Right forelimb (tissue), 1 donor: ENCODE measurements at regions not wholly inside any gene's neighbourhood (a gene's known extent, or its start where the extent isn't known, plus 50 kb on each side); places are given as distances from the start of the nearest gene placed in this dataset.
"Not testable (repeated sequence)": the region's sequence is repeated elsewhere in the genome, so short reads cannot be mapped to it uniquely, and the experiment has no call there.

Experiments used
- DNase-seq: peaks from one replicate; pipeline ENCODE4 v3.0.0-alpha.2; 2018

DNA sequence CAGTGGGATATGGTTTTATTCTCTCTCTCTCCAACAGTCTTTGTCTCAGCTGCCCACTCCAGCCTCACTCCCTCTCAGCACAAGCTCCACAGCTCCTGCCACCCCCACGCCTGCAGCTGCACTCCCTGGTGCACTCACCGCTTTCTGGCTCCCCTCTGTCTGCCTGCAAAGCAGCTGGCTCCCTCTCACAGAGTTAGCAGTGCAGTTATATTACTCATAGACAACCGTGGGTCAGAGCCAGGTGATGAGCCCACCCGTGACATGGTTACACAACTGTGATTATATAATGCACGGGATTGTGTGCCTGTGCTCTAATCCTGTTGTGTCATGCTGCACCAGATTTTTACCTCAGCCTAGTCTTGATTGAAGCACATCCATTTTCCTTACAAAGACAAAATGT, 276.9 kb upstream of the CHAC2 start:
- DNase-seq, result peak; percentile 44

DNA sequence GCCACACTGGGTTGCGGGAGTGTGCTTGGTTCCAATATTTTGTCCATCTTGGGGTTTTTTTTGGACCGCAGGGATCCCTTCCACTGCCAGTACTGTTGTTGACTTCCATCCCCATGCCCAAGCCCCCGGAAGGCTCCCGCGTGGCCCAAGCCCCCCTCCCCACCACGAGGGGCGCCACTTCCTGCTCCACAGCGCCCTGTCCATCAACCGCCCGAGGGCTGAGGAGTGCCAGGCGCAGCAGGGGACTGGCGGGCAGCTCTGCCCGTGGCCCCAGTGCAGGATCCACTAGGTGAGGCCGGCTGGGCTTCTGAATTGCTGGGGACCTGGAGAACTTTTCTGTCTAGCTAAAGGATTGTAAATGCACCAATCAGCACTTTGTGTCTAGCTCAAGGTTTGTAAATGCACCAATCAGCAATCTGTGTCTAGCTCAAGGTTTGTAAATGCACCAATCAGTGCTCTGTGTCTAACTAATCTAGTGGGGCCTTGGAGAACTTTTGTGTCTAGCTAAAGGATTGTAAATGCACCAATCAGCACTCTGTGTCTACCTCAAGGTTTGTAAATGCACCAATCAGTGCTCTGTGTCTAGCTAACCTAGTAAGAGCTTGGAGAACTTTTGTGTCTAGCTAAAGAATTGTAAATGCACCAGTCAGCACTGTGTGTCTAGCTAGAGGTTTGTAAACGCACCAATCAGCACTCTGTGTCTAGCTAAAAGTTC, 281.3 kb upstream of the CHAC2 start:
- DNase-seq, result not testable (repeated sequence)

DNA sequence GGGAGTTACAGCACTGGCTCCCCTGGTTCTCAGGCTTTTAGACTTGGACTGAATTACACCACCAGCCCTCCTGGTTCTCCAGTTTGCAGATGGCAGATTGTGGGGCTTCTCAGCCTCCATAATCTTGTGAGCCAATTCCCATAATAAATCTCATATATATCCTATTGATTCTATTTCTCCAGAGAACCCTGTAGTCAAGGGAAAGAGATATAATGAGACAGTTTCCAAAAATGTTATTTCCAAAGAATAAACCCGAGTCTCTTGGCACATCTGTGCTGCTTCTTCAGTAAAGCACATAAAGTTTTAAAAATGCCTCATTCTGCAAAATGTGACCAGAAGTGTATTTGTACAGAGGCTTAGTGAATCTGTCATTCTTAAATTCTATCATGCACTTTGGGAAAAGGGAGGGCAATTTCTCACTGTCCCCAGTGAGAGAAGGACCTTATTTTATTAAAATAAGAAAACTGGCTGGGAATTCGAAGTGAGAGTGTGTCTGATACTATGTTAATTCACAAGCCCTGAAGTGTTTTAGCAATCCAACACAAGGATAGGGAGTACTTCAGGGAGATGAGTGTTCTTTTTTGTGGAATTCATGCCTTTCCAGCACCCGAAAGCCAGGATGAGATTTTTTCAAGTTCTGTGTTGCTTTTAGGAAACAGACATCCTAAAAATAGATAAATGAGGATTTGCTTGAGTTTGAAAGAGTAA, 282.4 kb upstream of the CHAC2 start:
- DNase-seq, result no peak

DNA sequence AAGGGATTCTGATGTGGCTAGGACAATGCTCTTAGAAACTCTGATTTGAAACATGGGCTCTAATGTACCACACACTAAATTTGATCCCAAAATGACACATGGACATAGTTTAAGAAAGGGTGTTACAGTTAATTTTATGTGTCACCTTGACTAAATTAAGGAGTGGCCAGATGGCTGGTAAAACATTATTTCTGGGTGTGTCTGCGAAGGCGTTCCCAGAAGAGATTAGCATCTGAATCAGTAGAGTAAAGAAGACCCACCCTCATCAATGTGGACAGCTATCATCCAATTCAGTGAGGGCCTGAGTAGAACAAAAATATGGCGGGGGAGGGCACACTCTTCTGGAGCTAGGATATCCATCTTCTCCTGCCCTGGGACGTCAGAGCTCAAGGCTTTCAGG, 283.1 kb upstream of the CHAC2 start:
- DNase-seq, result no peak

DNA sequence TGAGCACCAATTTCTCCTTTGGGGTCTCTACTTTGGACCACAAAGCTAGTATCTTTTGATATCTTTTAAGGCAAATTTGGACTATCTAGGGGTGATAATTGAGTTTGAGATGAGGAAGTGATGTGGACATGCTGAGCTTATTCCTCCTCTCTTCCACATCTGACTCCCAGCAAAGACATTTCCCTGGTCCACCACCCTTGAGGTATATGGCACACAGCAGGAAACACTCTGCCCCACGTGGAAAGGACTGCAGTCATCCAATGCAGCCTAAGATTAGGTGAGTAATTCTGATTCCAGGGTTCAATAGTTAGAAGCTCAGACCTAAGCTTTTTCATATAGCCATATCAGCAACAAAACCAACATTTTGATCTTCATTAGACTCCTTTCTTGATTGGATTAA, 290.1 kb upstream of the CHAC2 start:
- no peak for DNase-seq

DNA sequence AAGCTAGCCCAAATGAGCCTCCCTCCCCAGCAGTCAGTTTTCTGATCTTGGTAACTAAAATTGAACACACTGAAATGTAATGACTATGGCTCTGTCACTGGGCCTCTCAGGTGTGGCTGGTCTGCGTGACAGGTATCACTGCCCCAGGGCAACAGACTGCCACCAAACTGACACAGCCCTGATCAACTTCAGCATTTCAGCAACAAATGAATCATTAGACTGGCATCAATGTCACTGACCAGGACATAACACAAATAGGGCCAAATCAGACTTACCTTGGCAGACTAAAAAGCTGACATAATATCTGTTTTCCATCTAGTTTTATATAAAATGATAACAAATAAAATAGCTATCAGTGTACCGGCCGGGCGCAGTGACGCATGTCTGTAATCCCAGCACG, 290.8 kb upstream of the CHAC2 start:
- DNase-seq, result no peak

DNA sequence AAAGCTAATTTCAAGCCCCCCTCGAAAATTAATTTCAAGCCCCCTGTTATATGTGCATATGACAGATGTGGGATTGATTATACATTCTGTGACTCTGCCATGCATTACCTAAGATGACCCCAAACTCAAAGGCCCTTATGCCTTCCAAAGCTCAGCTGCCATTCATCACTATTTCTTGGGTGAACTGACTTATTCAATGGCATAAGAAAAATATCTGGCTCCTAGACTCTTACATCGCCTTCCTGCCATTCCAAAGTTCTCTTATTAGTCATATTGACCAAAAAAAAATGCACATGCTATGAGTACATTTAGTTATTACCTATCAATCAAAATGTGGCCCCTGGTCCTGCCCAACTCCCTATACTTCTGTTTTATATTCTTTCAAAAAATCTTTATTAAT, 291.8 kb upstream of the CHAC2 start:
- DNase-seq, result no peak

DNA sequence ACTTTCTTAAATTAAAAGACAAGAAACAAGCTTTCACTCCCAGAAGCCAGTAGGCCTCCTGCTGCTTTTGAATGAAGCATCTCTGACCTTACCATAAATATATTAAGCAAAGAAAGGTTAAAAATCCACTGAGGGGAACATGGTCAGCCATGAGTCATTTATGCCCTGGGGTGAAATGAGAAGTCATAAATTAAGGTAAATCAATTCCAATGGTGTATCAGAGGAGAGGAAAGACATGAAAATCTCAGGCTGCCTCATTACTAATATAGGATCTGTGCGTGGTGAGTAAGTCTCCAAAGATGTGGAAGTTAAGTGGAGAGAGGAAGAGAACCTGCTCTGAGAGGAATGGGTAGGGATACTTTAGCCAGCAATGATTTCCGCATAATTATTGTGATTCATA, 292.3 kb upstream of the CHAC2 start:
- no peak for DNase-seq

DNA sequence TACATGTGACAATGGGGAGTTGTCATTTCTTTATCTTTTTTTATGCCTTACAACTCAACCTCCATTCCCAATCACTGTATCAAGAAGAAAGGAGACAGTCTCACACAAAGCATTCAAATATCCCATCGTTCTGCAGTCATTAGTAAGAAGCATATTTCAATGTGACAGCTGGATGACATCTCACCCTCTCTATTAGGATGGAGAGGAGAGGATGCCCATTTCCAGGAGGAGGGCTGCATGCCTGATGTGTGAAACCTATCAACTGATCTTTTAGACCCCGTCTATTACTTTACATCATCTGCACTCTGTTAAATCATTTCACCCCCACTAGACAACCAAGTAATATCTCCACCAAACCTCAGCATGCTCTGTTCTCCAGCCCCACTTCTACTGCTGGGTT, 292.7 kb upstream of the CHAC2 start:
- no peak for DNase-seq

DNA sequence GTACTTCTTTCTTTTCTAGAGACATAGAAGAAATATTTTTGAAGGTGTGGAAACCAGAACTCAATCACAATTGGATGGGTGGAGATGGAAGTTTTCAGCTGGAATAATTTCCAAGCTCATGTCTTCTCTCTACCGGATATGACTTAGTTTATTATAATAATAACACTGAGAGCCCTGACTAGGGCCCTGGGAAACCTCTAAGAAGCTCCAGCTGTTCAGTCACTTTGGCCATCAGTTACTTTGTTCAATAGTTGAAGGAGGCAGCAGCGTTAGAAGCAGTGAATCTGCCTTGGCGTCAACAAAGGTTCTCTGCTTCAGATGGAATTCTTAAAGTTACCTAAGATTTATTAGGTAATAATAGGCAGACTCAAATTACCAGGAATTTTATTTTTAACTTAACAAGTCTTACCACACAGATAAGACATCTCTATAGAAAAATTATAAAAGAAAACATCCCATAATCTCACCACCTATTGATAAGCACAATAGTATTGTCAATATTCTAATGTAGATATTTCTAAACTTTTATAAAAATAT, 293.8 kb upstream of the CHAC2 start:
- DNase-seq, result no peak

DNA sequence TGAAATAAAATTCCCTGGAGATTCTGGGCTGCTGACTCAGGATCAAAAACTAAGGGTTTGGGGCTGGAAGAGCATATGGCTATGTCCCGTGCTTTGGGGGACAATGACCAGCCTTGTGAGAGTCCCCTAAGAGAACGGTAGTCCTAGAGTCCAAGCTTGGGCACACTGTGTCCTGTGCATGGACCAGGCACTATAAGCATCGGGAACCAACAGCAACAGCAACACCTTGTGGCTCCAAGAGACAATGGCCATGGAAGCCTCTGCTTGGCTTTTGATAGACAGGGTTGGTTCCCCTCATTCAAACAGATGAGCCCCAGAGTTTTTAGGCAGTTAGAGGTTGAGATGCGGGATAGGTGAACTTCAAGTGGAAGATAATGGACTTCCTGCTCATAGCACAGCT, 294.4 kb upstream of the CHAC2 start:
- DNase-seq, result no peak

DNA sequence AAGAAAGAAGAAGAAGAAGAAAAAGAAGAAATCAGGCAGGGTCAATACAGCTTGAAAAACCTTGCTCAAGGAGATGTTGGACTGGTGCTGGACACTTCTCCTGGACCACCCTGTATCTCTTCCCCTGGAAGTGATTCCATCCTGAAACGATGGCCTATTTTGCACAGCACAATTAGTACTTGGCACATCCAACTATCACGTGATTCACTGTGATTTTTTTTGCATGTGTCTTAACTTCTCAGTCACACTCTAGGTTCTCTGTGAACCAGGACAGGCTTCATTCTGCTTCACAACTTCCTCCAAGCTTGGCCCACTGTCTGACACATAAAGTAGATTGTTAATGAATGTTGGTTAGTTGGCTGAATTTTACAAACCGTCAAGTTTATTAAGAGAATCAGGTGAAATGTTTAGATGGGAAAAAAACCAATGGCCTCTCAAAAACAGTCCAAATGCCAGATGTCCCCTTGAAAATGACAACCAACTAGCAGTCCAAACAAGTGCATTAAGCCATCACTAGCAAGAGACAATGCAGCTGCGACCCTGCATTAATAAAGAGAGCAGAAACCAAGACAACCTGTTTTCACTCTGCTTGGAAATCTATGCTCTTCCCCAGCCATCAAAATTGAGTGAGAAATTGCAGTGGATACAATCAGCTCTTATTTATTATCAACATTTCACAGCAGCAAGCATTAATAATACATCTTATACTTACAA, 300.0 kb upstream of the CHAC2 start:
- DNase-seq, result no peak

DNA sequence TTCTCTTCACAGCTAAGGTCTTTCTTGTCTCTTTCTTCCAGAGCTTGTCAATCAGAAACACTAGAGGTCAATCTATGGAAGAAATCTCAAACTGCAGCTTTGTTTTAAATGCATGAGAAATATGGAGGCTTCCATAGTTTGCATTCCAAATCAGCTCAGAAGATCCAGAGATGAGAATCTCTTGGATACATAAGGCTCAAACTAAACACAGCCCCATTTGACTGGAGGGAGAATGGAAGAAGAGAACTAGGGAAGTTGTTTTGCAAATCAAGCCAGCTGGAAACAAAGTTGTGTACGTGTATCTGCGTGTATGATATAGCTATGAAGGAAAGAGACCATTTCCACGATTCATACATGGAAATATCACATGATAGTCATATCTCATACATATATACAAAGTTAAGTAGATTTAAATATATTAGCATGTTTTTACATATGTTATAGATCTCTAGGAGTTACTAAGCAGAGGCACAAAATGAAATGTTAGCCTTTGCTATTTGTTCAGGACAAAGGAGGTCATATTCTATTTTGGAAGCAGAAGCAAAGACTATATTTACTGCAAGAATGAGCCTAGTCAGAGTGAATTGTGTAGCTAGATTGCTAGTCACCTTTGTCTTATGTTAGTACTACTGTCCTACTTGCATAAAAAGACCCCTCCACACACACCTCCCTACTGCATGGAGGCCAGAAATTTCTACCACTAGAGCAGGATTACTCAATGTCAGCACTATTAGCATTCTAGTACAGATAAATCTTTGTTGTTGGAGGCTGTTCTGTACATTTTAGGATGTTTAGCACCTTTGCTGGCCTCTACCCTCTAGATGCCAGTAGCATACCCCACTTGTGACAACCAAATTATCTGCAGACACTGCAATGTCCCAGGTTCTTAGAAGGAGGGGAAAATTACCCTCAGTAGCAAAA, 303.5 kb upstream of the CHAC2 start:
- no peak for DNase-seq

DNA sequence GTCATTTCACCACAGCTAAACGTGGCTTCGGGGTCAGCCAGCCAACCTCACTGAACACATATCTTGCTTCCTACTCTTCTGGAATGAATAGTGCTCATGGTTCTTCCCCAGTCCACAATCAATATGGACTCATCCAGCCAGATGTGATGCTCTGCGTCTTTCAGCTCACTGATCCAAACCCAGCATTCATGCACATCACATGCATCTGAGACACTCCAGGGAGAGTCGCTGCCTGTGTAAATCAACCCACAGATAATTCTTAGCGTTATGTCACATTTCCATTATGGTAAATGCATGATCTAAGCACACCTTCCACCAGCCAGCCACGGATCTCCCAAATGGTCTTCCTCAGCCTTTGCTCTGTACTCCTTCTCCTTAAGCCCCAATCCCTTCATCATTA, 306.7 kb upstream of the CHAC2 start:
- DNase-seq, result no peak

DNA sequence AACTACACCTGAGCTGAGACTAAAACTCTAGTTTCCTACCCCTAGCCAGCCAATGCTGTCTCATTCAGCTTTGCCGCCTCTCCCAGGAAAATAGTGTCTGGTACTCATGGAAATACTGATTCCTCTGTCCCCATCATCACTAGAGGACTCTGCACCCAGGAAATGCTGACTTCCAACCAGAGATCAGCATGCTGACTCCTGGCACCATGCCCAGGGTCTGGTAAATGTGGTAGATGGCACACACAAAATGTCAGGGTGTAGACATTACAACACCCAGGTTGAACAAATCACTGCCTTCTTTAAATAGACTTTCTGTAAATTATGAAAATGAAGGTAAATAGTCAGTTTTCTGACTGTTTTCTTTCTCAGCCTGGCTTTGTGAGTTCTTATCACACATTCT, 307.3 kb upstream of the CHAC2 start:
- DNase-seq, result no peak

DNA sequence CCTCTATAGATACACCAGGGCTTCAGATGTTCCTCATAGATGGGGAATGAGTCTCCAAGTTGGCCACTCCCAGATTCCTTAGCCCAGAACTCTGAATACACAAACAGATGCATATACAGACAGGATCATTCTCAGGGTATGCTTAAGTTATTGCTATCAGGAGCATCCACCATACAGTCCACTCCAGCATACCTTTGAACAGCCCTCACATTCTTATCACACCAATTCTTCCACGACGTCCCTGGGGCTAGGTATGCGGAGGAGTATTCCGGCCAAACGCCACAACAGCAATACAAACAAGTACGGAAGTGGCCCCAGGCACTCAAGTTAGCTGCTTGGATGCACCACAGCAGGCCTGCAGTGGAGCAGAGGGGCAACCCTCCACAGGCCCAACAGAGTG, 312.5 kb upstream of the CHAC2 start:
- no peak for DNase-seq

DNA sequence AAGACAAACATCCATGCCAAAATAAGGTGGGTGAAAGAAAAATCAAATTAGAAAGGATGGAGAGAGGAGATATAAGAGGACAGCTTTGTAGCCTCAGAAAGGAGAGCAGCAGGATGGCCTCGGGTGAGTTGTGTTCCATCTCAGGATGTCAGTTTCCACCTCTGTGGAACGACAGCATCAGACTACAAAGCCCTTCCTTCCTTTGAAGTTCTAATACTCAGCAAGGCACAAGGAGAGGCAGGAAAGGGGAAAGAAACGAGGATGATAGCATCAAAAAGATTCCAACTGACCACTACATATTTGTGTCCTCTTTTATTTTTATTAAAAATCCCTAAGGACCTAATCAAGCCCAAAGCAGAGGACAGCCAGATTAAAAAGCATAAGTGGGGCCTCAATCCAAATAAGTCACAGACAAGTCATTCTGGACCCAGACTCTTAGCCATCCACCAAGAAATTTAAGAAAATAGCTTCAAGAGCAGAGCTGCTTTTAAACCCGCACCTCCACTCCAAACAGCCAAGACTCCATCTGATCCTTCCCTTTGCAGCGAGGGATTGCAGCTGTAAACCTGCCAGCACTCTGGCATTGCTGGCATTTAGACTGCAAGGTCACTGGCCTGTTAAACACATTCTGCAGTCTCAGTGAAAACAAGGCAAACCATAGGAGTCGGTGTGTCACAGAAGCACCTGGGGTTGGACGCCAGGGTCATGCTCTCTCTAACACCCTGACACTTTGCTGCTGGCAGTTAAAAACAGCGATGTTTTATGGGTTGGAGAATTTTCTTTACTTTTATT, 314.5 kb upstream of the CHAC2 start:
- no peak for DNase-seq

DNA sequence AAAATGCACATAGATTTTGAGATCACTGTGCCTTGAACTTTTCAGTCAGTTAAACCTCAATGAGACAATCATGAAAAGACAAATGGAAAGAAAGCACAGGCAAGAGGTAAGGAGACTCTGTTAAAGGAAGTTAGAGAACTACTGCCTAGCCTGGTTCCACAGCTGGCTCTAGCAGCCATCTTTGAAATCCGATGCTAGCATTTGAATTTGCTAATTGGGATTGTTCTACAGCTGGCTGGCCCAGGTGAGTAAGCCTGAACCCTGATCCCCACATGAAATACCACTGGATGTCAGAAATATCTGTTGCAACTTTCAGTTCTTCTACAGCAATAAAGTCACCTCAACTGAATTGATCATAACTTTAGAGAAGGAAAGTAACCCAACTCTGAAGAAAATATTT, 315.2 kb upstream of the CHAC2 start:
- no peak for DNase-seq

DNA sequence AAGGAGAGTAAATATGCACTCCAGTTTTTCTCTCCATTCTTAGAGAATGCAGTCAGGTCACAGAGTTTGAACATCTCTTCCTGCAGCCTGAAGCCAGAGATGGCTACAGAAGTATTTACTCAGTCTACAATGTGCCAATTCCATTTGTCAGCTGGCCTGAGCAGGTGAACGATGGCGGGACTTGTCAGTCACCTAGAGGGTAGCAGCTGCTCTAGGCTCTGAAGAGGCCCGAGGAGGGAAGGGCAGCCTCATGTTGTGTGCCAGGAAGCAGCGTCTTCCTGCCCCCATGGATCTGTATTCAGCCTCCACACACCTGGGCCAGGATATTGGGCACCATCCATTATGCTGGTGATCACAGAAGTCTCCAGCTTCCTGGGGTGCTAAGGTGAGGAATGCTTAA, 316.7 kb upstream of the CHAC2 start:
- DNase-seq, result no peak

DNA sequence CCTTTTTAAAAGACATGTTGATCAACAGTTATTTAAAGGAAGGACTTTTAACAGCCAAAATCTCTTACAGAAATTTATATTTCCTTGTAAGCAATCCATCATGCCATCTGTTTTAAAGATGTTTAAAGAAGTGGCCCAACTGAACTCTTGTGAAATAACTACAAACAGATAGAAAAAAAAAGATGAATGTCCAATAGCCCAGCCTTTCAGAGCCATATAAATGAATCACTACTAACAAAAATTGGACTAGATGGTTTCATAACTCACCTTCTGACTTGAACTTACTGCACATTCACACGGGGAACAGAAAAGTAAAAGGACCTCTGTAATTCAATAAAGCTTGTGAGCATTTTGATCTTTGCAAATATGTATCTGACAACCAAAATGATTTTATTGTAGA, 319.0 kb upstream of the CHAC2 start:
- no peak for DNase-seq

DNA sequence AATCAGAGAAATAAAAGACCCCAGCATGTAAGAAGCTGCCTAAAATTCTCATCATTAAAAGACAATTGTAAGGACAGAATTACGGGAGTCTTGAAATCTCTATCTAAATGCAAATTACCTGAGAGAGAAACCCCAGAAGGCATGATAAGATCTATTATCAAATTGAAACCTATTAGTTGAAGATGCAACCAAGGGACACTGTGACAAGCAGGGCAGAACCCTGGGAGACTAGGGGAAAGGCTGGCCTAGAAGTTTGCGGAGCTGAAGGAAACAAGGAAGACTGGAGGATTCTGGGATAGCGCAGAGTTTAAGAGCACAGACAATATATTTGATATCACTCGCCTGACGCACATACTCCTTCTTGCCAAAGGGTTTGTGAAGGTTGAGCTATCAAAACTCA, 319.5 kb upstream of the CHAC2 start:
- no peak for DNase-seq
